ENCODE measurements at regions not wholly inside any gene's neighbourhood (a gene's known extent, or its start where the extent isn't known, plus 50 kb on each side); places are given as distances from the start of the nearest gene placed in this dataset.

GRCh38 chrX:36869457-36869856 lies 138.7 kb upstream of the FAM47C start:
- TF ChIP-seq CTCF (IDR thresholded peaks at IDR 0.05) (no peak), POLR2A (IDR thresholded peaks at IDR 0.05) (no peak)

Data from lower leg skin (tissue), 3 donors.